ENCODE measurements at regions not wholly inside any gene's neighbourhood (a gene's known extent, or its start where the extent isn't known, plus 50 kb on each side); places are given as distances from the start of the nearest gene placed in this dataset.

GRCh38 chr1:55747408-55747841, 532.3 kb upstream of the USP24 start:
- no peaks in the 10 kb centered on the region for H3K79me2 ChIP-seq (ENCODE audit: control insufficient read depth, insufficient read depth, low read length)
- no peak overlapping the region for H3K4me3 ChIP-seq (replicated peaks in 1 of 4; ENCODE audit: control extremely low read depth in 1 of 4, insufficient read depth in 1 of 4, low read depth in 3 of 4, low read length in 4 of 4)
- H3K27me3 ChIP-seq (ENCODE audit: control insufficient read depth, insufficient read depth, low read length), result no peaks in the 10 kb centered on the region
- TF ChIP-seq CTCF (conservative IDR thresholded peaks at IDR 0.05 in 1 of 2, IDR thresholded peaks at IDR 0.05 in 1 of 2; ENCODE audit: low read depth in 1 of 2, low read length in 2 of 2) (no peak), EZH2 (IDR thresholded peaks at IDR 0.05; ENCODE audit: low read length, missing control alignments) (no peak)
- H2AFZ ChIP-seq (ENCODE audit: low read length), result peak overlapping the region; percentile 25
- H3K4me2 ChIP-seq (ENCODE audit: extremely low read depth, insufficient read depth, low read length), result no peak overlapping the region
- H3K36me3 ChIP-seq (ENCODE audit: control insufficient read depth, insufficient read depth, low read length), result no peaks in the 10 kb centered on the region
- no peak overlapping the region for H3K9ac ChIP-seq (ENCODE audit: insufficient read depth, low read length)
- no peaks in the 10 kb centered on the region for H4K20me1 ChIP-seq (ENCODE audit: control insufficient read depth, extremely low read depth, insufficient read depth, low read length)
- H3K27ac ChIP-seq (ENCODE audit: insufficient read depth, low read length), result no peak overlapping the region
- H3K4me1 ChIP-seq (ENCODE audit: control insufficient read depth, extremely low read depth, insufficient read depth, low read length), result no peaks in the 10 kb centered on the region
- no peaks in the 10 kb centered on the region for H3K9me3 ChIP-seq (ENCODE audit: control insufficient read depth, insufficient read depth, low read depth, low read length)
- DNase-seq (ENCODE audit: low read depth in 2 of 2), result peak; percentile 25 to 56

- Histone ChIP-seq H3K27me3 (ENCODE audit: control insufficient read depth, insufficient read depth, low read length) (no peaks in the 10 kb centered on the region), H3K4me2 (ENCODE audit: extremely low read depth, insufficient read depth, low read length) (no peak overlapping the region), H3K27ac (ENCODE audit: insufficient read depth, low read length) (no peak overlapping the region), H2AFZ (ENCODE audit: low read length) (no peak overlapping the region), H3K36me3 (ENCODE audit: control insufficient read depth, insufficient read depth, low read length) (no peaks in the 10 kb centered on the region), H3K79me2 (ENCODE audit: control insufficient read depth, insufficient read depth, low read length) (no peaks in the 10 kb centered on the region), H3K9me3 (ENCODE audit: control insufficient read depth, insufficient read depth, low read depth, low read length) (no peaks in the 10 kb centered on the region), H3K4me3 (replicated peaks in 1 of 4; ENCODE audit: control extremely low read depth in 1 of 4, insufficient read depth in 1 of 4, low read depth in 3 of 4, low read length in 4 of 4) (no peak overlapping the region), H3K4me1 (ENCODE audit: control insufficient read depth, extremely low read depth, insufficient read depth, low read length) (peaks cover 2% of the 10 kb centered on the region), H3K9ac (ENCODE audit: insufficient read depth, low read length) (no peak overlapping the region), H4K20me1 (ENCODE audit: control insufficient read depth, extremely low read depth, insufficient read depth, low read length) (no peaks in the 10 kb centered on the region)
- DNase-seq (ENCODE audit: low read depth in 2 of 2), result no peak
- TF ChIP-seq CTCF (conservative IDR thresholded peaks at IDR 0.05 in 1 of 2, IDR thresholded peaks at IDR 0.05 in 1 of 2; ENCODE audit: low read depth in 1 of 2, low read length in 2 of 2), result no peak
- TF ChIP-seq EZH2 (IDR thresholded peaks at IDR 0.05; ENCODE audit: low read length, missing control alignments), result no peak
Measured at GRCh38 chr1:55746710-55747109, 531.5 kb upstream of the USP24 start.

GRCh38 chr1:55741516-55741915, 526.4 kb upstream of the USP24 start:
- TF ChIP-seq EZH2 (IDR thresholded peaks at IDR 0.05; ENCODE audit: low read length, missing control alignments) (no peak), CTCF (conservative IDR thresholded peaks at IDR 0.05 in 1 of 2, IDR thresholded peaks at IDR 0.05 in 1 of 2; ENCODE audit: low read depth in 1 of 2, low read length in 2 of 2) (peak in 1 of 2 donors; percentile 6)
- H3K9ac ChIP-seq (ENCODE audit: insufficient read depth, low read length), result no peak overlapping the region
- peaks cover 2% of the 10 kb centered on the region for H3K4me1 ChIP-seq (ENCODE audit: control insufficient read depth, extremely low read depth, insufficient read depth, low read length)
- H3K4me2 ChIP-seq (ENCODE audit: extremely low read depth, insufficient read depth, low read length), result no peak overlapping the region
- no peaks in the 10 kb centered on the region for H3K79me2 ChIP-seq (ENCODE audit: control insufficient read depth, insufficient read depth, low read length)
- peak; percentile 39 to 97 for DNase-seq (ENCODE audit: low read depth in 2 of 2)
- H3K27ac ChIP-seq (ENCODE audit: insufficient read depth, low read length), result no peak overlapping the region
- H3K27me3 ChIP-seq (ENCODE audit: control insufficient read depth, insufficient read depth, low read length), result no peaks in the 10 kb centered on the region
- H3K9me3 ChIP-seq (ENCODE audit: control insufficient read depth, insufficient read depth, low read depth, low read length), result no peaks in the 10 kb centered on the region
- H2AFZ ChIP-seq (ENCODE audit: low read length), result no peak overlapping the region
- no peak overlapping the region for H3K4me3 ChIP-seq (replicated peaks in 1 of 4; ENCODE audit: control extremely low read depth in 1 of 4, insufficient read depth in 1 of 4, low read depth in 3 of 4, low read length in 4 of 4)
- H3K36me3 ChIP-seq (ENCODE audit: control insufficient read depth, insufficient read depth, low read length), result no peaks in the 10 kb centered on the region
- H4K20me1 ChIP-seq (ENCODE audit: control insufficient read depth, extremely low read depth, insufficient read depth, low read length), result no peaks in the 10 kb centered on the region
